ENCODE measurements at regions not wholly inside any gene's neighbourhood (a gene's known extent, or its start where the extent isn't known, plus 50 kb on each side); places are given as distances from the start of the nearest gene placed in this dataset.

DNA sequence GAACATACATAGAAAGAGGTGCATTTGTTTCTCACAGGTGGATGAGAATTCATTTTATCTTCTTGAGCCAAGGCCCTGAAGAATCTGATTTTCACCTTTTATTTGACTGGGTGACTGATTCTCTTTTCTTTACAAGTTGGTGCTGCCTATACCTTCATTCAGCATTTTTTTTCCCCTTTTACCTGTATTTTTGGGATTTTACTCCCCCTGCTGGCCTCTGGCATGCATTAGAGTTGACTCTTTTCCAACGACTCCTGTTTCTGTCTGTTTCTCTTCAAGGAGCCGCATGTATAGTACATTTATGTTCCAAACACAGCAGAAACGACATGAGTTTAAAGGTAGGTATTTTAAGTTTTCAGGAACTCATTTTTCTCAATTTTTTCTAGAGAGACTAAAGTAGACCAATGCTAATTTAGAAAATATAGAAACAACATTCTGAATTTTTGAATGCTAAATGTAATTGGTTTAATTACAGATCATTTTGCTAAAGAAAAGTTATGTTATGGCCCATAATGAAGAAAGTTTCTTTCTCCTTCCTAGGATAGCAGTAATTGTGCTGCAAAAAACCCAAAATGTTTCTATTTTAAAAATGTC, 149.8 kb upstream of the HDAC9 start:
- Mint-ChIP-seq H3K27me3 (ENCODE audit: low read depth) (no peaks in the 10 kb centered on the region), H3K4me1 (no peaks in the 10 kb centered on the region), H3K27ac (no peak overlapping the region), H3K36me3 (peaks cover 10% of the 10 kb centered on the region), H3K9me3 (peaks cover 14% of the 10 kb centered on the region), H3K4me3 (no peak overlapping the region)
- ATAC-seq: peak; percentile 92
- POLR2A ChIA-PET: interaction anchor here (0.7 kb wide), 1 partner anchor 355 kb away, joined by 4 read pairs; no protein-coding TSS in a partner anchor
- DNase-seq (ENCODE audit: low spot score): peak; percentile 46
- CTCF ChIA-PET: interaction anchor here (0.9 kb wide), 1 partner anchor 128 kb away, joined by 3 read pairs; no protein-coding TSS in a partner anchor
- TF ChIP-seq NR3C1 (CRISPR knock-in tag; conservative IDR thresholded peaks at IDR 0.05; ENCODE audit: low read depth) (no peak), CTCF (IDR thresholded peaks at IDR 0.05) (peak; percentile 73)

DNA sequence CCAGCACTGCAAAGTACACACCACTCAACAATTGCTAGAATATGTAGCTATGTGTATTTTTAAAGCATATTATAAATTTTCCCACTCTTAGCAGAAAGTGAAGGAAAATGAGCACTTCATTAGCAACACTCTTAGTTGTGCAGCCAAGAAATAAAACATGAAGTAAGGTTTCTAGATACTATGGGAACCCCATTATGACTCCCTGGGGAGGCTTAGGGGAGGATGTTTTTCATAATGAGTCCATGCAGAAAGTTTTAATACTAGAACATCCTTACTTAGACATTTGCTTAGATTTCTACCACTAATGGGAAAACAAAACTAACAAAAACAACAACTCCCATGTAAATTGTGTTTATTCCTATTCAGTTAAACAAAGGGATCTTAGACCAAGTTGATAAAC, 148.4 kb upstream of the HDAC9 start:
- POLR2A ChIA-PET: no interaction called here
- H3K36me3 Mint-ChIP-seq: no peaks in the 10 kb centered on the region
- H3K4me1 Mint-ChIP-seq: no peaks in the 10 kb centered on the region
- no peak for ATAC-seq
- no peak for DNase-seq (ENCODE audit: low spot score)
- no peaks in the 10 kb centered on the region for H3K9me3 Mint-ChIP-seq
- CTCF ChIA-PET: no interaction called here
- H3K4me3 Mint-ChIP-seq: no peak overlapping the region
- no peak overlapping the region for H3K27ac Mint-ChIP-seq
- no peak for TF ChIP-seq IRF1 (CRISPR knock-in tag; IDR thresholded peaks at IDR 0.05)
- TF ChIP-seq ZNF396 (CRISPR knock-in tag; IDR thresholded peaks at IDR 0.05; ENCODE audit: borderline replicate concordance): no peak
- TF ChIP-seq STAT6 (CRISPR knock-in tag; conservative IDR thresholded peaks at IDR 0.05; ENCODE audit: low read depth): no peak
- no peaks in the 10 kb centered on the region for H3K27me3 Mint-ChIP-seq (ENCODE audit: low read depth)

DNA sequence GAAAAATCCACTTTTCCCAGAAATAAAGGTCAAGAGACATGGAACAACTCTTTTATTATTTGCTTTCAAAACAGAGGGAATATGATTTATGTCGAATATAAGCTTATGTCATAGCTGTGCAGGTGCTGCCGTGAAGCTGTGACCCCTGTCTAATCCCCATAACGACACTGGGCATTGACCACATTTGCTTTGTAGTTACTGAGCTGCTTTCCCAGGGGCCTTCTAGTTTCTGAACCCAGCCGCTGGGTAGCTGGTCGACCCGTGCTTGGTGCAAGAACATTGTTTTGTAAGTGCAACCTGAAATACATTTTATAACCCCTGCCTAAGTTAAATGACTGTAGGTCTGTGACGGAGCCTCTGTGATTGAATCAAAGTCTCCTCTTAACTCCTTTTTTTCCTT, 144.9 kb upstream of the HDAC9 start:
- TF ChIP-seq NFE2L1 (CRISPR knock-in tag; IDR thresholded peaks at IDR 0.05): no peak
- TF ChIP-seq AR (CRISPR knock-in tag; IDR thresholded peaks at IDR 0.05): no peak
- TF ChIP-seq SMAD4 (CRISPR knock-in tag; IDR thresholded peaks at IDR 0.05): no peak
- no peak for TF ChIP-seq ZNF317 (CRISPR knock-in tag; IDR thresholded peaks at IDR 0.05; ENCODE audit: borderline replicate concordance, low read depth)
- no peak for TF ChIP-seq TEAD1 (CRISPR knock-in tag; IDR thresholded peaks at IDR 0.05)
- no peak for TF ChIP-seq FOXP1 (CRISPR knock-in tag; IDR thresholded peaks at IDR 0.05; ENCODE audit: borderline replicate concordance)
- no peak for TF ChIP-seq ZNF138 (CRISPR knock-in tag; conservative IDR thresholded peaks at IDR 0.05)
- no peak for TF ChIP-seq SMAD3 (CRISPR knock-in tag; IDR thresholded peaks at IDR 0.05; ENCODE audit: borderline replicate concordance)
- no peak for TF ChIP-seq CTCF (IDR thresholded peaks at IDR 0.05)
- no peak for TF ChIP-seq TP53 (CRISPR knock-in tag; IDR thresholded peaks at IDR 0.05)
- no peak for TF ChIP-seq CREM (CRISPR knock-in tag; IDR thresholded peaks at IDR 0.05)
- ATAC-seq (no peak), DNase-seq (ENCODE audit: low spot score) (no peak)
- Mint-ChIP-seq H3K4me1 (peaks cover 5% of the 10 kb centered on the region), H3K9me3 (no peaks in the 10 kb centered on the region), H3K36me3 (no peaks in the 10 kb centered on the region), H3K27ac (no peak overlapping the region), H3K4me3 (no peak overlapping the region), H3K27me3 (ENCODE audit: low read depth) (no peaks in the 10 kb centered on the region)
- ChIA-PET POLR2A (no interaction called here), CTCF (interaction anchor here (0.9 to 2.4 kb wide), 6 partner anchors 38 to 670 kb away, joined by 3 to 17 read pairs (median 4); partner anchors contain the start of gene HDAC9)
